CD8-positive, alpha-beta memory T cell (primary cell): ENCODE measurements at regions not wholly inside any gene's neighbourhood (a gene's known extent, or its start where the extent isn't known, plus 50 kb on each side); places are given as distances from the start of the nearest gene placed in this dataset.

Experiments
- CTCF ChIA-PET: fragments of 350-600 bp; sonication (Branson Sonifier 250); formaldehyde crosslinking; loops from one replicate; lab custom pipeline; 2021; ENCODE audit warnings: antibody characterized with exemption; lab: Charles Lee
- POLR2A ChIA-PET: fragments of 350-600 bp; sonication (Branson Sonifier 250); formaldehyde crosslinking; loops from one replicate; lab custom pipeline; 2021; ENCODE audit warnings: antibody characterized with exemption; lab: Charles Lee
- DNase-seq, 5 donors: peaks; one replicate each; pipeline versions ENCODE4 v3.0.0 to v3.0.0-alpha.2; 2020 to 2022; ENCODE audit warnings: mixed read lengths in 1 of 5
- H3K27ac ChIP-seq: one replicate; pipeline ENCODE4 v1.7.0; 2013; ENCODE audit warnings: low read depth, mild to moderate bottlenecking, low read length, moderate library complexity
- H3K27me3 ChIP-seq: 2 replicates; pipeline ENCODE4 v1.7.0; 2013; ENCODE audit warnings: low read length, mild to moderate bottlenecking; ENCODE audit not compliant: insufficient read depth, poor library complexity, severe bottlenecking
- H3K36me3 ChIP-seq: 2 replicates; pipeline ENCODE4 v1.7.0; 2013; ENCODE audit warnings: mild to moderate bottlenecking, low read length, moderate library complexity; ENCODE audit not compliant: insufficient read depth
- H3K4me1 ChIP-seq: 2 replicates; pipeline ENCODE4 v1.7.0; 2013; ENCODE audit warnings: mild to moderate bottlenecking, low read length, moderate library complexity; ENCODE audit not compliant: insufficient read depth
- H3K4me3 ChIP-seq: 2 replicates; pipeline ENCODE4 v1.7.0; 2013; ENCODE audit warnings: mild to moderate bottlenecking, low read length
- H3K9me3 ChIP-seq: 2 replicates; pipeline ENCODE4 v1.7.0; 2013; ENCODE audit warnings: mild to moderate bottlenecking, low read length
- H3K27ac Mint-ChIP-seq, 8 donors: one replicate each; pipeline ENCODE4 v1.8.0; 2020 to 2021; ENCODE audit warnings: mixed read lengths in 8 of 8, mild to moderate bottlenecking in 6 of 8, inconsistent platforms in 3 of 8, moderate library complexity in 3 of 8
- H3K27me3 Mint-ChIP-seq, 2 donors: one replicate each; pipeline ENCODE4 v1.8.0; 2020 to 2021; ENCODE audit warnings: mixed read lengths in 2 of 2, mild to moderate bottlenecking in 1 of 2, moderate library complexity in 1 of 2
- H3K36me3 Mint-ChIP-seq, 3 donors: one replicate each; pipeline ENCODE4 v1.8.0; 2020 to 2021; ENCODE audit warnings: mixed read lengths in 3 of 3, inconsistent platforms in 1 of 3, mild to moderate bottlenecking in 1 of 3
- H3K4me1 Mint-ChIP-seq, 3 donors: one replicate each; pipeline ENCODE4 v1.8.0; 2020 to 2021; ENCODE audit warnings: mixed read lengths in 3 of 3, inconsistent platforms in 1 of 3, mild to moderate bottlenecking in 1 of 3
- H3K4me3 Mint-ChIP-seq, 7 donors: one replicate each; pipeline ENCODE4 v1.8.0; 2020 to 2021; ENCODE audit warnings: mixed read lengths in 7 of 7, mild to moderate bottlenecking in 6 of 7, moderate library complexity in 4 of 7, inconsistent platforms in 2 of 7
- H3K9me3 Mint-ChIP-seq, 5 donors: one replicate each; pipeline ENCODE4 v1.8.0; 2020 to 2022; ENCODE audit warnings: mixed read lengths in 5 of 5, mild to moderate bottlenecking in 3 of 5, moderate library complexity in 2 of 5, inconsistent platforms in 1 of 5

- Histone ChIP-seq H3K36me3 (no peaks in the 10 kb centered on the region), H3K4me1 (no peaks in the 10 kb centered on the region), H3K27me3 (no peaks in the 10 kb centered on the region), H3K4me3 (no peak overlapping the region), H3K9me3 (no peaks in the 10 kb centered on the region), H3K27ac (no peak overlapping the region)
- H3K27ac Mint-ChIP-seq = no peak overlapping the region
- no peak overlapping the region for H3K4me3 Mint-ChIP-seq
- ChIA-PET CTCF (no interaction called here), POLR2A (no interaction called here)
- DNase-seq = no peak
- peaks cover 15 to 16% (median 15%) of the 10 kb centered on the region in 3 donors for H3K4me1 Mint-ChIP-seq
- peaks cover 0 to 6% (median 0%) of the 10 kb centered on the region in 3 donors for H3K36me3 Mint-ChIP-seq
- no peaks in the 10 kb centered on the region for H3K9me3 Mint-ChIP-seq
- peaks cover 0 to 4% of the 10 kb centered on the region in 2 donors for H3K27me3 Mint-ChIP-seq
Observed at GRCh38 chr13:99834246-99834645, 137.3 kb downstream of the ZIC5 start.

DNA sequence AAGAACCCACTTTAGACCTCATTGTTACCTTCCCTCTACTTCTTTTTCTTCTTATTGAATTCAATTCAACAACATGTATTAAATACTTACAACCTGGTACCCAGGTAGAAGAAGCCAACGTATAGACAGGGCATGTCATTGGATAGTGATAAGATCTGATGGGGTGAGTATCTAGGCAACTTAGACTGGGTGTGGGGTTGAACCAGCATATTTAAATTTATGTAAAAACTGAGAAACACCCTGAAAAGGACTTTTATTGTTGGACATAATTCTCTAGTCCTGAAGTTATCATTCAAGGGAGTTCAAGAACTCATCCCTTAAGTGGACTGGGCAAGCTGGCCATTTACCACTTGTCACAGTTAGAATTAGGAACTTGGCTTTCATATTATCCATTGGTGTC is 139.2 kb downstream of the ZIC5 start:
- Mint-ChIP-seq H3K27ac (no peak overlapping the region), H3K27me3 (peaks cover 0 to 4% of the 10 kb centered on the region in 2 donors), H3K36me3 (peaks cover 0 to 6% (median 0%) of the 10 kb centered on the region in 3 donors), H3K9me3 (no peaks in the 10 kb centered on the region), H3K4me1 (peaks cover 15 to 16% (median 15%) of the 10 kb centered on the region in 3 donors), H3K4me3 (no peak overlapping the region)
- no peaks in the 10 kb centered on the region for H3K9me3 ChIP-seq
- no peaks in the 10 kb centered on the region for H3K27me3 ChIP-seq
- H3K4me1 ChIP-seq = no peaks in the 10 kb centered on the region
- ChIA-PET POLR2A (interaction anchor here (1.3 kb wide), 1 partner anchor 14 kb away, joined by 4 read pairs; no protein-coding TSS in a partner anchor), CTCF (no interaction called here)
- no peak overlapping the region for H3K4me3 ChIP-seq
- DNase-seq = no peak
- H3K36me3 ChIP-seq = no peaks in the 10 kb centered on the region
- H3K27ac ChIP-seq = no peak overlapping the region

DNA sequence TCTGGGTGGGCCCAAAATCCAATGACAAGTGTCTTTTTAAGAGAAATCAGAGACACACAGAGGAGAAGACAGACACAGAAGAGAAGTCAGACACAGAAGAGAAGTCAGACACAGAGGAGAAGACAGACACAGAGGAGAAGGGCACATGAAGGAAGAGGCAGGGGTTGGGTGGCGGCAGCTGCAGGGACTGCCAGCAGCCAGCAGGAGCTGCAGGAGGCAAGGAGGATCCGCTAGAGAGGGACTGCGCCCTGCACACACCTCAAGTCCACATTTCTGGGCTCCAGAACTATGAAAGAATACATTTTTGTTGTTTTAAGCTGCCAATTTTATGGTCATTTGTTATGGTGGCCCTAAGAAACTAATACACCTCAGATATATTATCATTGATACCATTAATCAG is 140.6 kb downstream of the ZIC5 start:
- Mint-ChIP-seq H3K27ac (no peak overlapping the region), H3K9me3 (no peaks in the 10 kb centered on the region), H3K4me1 (peaks cover 15% of the 10 kb centered on the region in 3 donors), H3K4me3 (no peak overlapping the region), H3K27me3 (no peaks in the 10 kb centered on the region), H3K36me3 (peaks cover 0 to 11% (median 0%) of the 10 kb centered on the region in 3 donors)
- H3K27ac ChIP-seq = no peak overlapping the region
- H3K27me3 ChIP-seq = no peaks in the 10 kb centered on the region
- ChIA-PET CTCF (no interaction called here), POLR2A (interaction anchor here (1.3 kb wide), 1 partner anchor 13 kb away, joined by 4 read pairs; no protein-coding TSS in a partner anchor)
- no peaks in the 10 kb centered on the region for H3K36me3 ChIP-seq
- no peaks in the 10 kb centered on the region for H3K4me1 ChIP-seq
- no peaks in the 10 kb centered on the region for H3K9me3 ChIP-seq
- H3K4me3 ChIP-seq = no peak overlapping the region
- no peak for DNase-seq

DNA sequence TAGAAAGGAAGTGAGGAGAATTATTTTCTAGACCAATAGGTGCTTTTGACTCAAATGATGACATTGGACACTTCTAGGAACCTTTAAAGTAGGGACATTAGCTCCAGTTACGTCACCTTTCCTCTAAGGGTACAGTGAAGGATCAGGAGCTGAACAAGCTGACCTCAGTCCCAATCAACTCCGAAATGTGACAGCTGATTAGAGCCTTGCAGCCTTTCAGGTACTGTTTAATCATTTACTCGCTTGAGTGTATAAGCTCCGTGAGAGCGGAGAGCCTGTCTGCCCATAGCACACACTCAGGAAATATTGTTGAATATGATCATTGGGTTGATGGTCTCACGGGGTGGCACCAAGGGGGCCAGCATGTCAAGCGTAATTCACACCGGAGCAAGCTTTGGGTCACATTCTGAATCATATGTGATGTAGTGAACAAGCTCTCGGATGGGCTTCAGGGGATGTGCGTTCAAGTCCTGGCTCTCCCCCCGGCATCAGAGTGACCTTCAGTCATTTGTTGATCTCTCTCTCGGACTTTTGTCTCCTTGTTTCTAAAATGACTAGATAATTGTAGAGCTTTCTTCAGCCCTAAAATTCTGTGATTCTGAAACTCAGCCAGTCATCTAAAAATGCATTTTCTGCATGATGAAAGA is 141.9 kb downstream of the ZIC5 start:
- no peak overlapping the region for H3K27ac ChIP-seq
- H3K9me3 Mint-ChIP-seq = no peaks in the 10 kb centered on the region
- DNase-seq = no peak
- H3K36me3 ChIP-seq = no peaks in the 10 kb centered on the region
- no peak overlapping the region for H3K4me3 Mint-ChIP-seq
- CTCF ChIA-PET = no interaction called here
- H3K27me3 ChIP-seq = no peaks in the 10 kb centered on the region
- peak overlapping the region in 1 of 8 donors; percentile 14 for H3K27ac Mint-ChIP-seq
- H3K36me3 Mint-ChIP-seq = peaks cover 0 to 11% (median 0%) of the 10 kb centered on the region in 3 donors
- peaks cover 3 to 7% (median 3%) of the 10 kb centered on the region in 3 donors for H3K4me1 Mint-ChIP-seq
- H3K4me3 ChIP-seq = no peak overlapping the region
- no peaks in the 10 kb centered on the region for H3K9me3 ChIP-seq
- peaks cover 0 to 1% of the 10 kb centered on the region in 2 donors for H3K27me3 Mint-ChIP-seq
- no peaks in the 10 kb centered on the region for H3K4me1 ChIP-seq
- POLR2A ChIA-PET = no interaction called here

DNA sequence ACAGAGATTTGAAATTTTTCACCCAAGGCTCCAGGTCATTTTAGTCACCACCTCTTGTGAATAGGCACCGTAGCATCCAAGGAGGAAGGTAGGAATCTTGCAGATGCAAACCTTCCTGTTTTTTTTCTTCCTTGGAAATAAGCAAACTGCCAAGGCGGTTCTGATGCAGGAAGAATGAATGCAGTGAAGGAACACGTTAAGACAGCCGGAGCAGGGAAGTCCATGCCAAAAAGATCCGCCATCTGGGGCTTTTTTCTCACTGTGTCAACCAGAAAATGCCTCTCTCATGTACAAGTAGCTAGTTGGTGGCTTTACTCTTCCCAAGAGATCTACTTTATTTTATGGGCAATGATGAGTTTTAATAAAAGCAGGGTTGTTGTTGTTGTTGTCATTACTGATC is 142.4 kb downstream of the ZIC5 start:
- Mint-ChIP-seq H3K27me3 (peaks cover 0 to 1% of the 10 kb centered on the region in 2 donors), H3K36me3 (peaks cover 0 to 11% (median 2%) of the 10 kb centered on the region in 3 donors), H3K4me3 (no peak overlapping the region), H3K9me3 (no peaks in the 10 kb centered on the region), H3K4me1 (peaks cover 0 to 4% (median 0%) of the 10 kb centered on the region in 3 donors), H3K27ac (no peak overlapping the region)
- H3K9me3 ChIP-seq = no peaks in the 10 kb centered on the region
- no peak for DNase-seq
- H3K27ac ChIP-seq = no peak overlapping the region
- no peak overlapping the region for H3K4me3 ChIP-seq
- H3K27me3 ChIP-seq = no peaks in the 10 kb centered on the region
- H3K4me1 ChIP-seq = no peaks in the 10 kb centered on the region
- CTCF ChIA-PET = no interaction called here
- H3K36me3 ChIP-seq = no peaks in the 10 kb centered on the region
- POLR2A ChIA-PET = no interaction called here

GRCh38 chr13:99828735-99829134 is 142.8 kb downstream of the ZIC5 start:
- Mint-ChIP-seq H3K27ac (no peak overlapping the region), H3K4me3 (no peak overlapping the region), H3K4me1 (peaks cover 0 to 4% (median 0%) of the 10 kb centered on the region in 3 donors), H3K9me3 (no peaks in the 10 kb centered on the region), H3K27me3 (peaks cover 0 to 1% of the 10 kb centered on the region in 2 donors), H3K36me3 (peaks cover 0 to 11% (median 2%) of the 10 kb centered on the region in 3 donors)
- H3K4me1 ChIP-seq = no peaks in the 10 kb centered on the region
- no peak overlapping the region for H3K27ac ChIP-seq
- H3K4me3 ChIP-seq = no peak overlapping the region
- no peaks in the 10 kb centered on the region for H3K27me3 ChIP-seq
- DNase-seq = no peak
- H3K9me3 ChIP-seq = no peaks in the 10 kb centered on the region
- no peaks in the 10 kb centered on the region for H3K36me3 ChIP-seq
- POLR2A ChIA-PET = no interaction called here
- CTCF ChIA-PET = no interaction called here

GRCh38 chr13:99828123-99828522 is 143.4 kb downstream of the ZIC5 start:
- H3K9me3 Mint-ChIP-seq = no peaks in the 10 kb centered on the region
- H3K4me1 Mint-ChIP-seq = peaks cover 0 to 2% (median 0%) of the 10 kb centered on the region in 3 donors
- H3K27me3 Mint-ChIP-seq = peaks cover 0 to 1% of the 10 kb centered on the region in 2 donors
- H3K27ac Mint-ChIP-seq = peak overlapping the region in 1 of 8 donors; percentile 3
- Histone ChIP-seq H3K27ac (no peak overlapping the region), H3K36me3 (no peaks in the 10 kb centered on the region), H3K4me3 (no peak overlapping the region), H3K9me3 (no peaks in the 10 kb centered on the region), H3K27me3 (no peaks in the 10 kb centered on the region), H3K4me1 (no peaks in the 10 kb centered on the region)
- DNase-seq = no peak
- H3K4me3 Mint-ChIP-seq = no peak overlapping the region
- ChIA-PET POLR2A (no interaction called here), CTCF (interaction anchor here (1.3 kb wide), 1 partner anchor 10 kb away, joined by 5 read pairs; no protein-coding TSS in a partner anchor)
- H3K36me3 Mint-ChIP-seq = peaks cover 0 to 10% (median 2%) of the 10 kb centered on the region in 3 donors

DNA sequence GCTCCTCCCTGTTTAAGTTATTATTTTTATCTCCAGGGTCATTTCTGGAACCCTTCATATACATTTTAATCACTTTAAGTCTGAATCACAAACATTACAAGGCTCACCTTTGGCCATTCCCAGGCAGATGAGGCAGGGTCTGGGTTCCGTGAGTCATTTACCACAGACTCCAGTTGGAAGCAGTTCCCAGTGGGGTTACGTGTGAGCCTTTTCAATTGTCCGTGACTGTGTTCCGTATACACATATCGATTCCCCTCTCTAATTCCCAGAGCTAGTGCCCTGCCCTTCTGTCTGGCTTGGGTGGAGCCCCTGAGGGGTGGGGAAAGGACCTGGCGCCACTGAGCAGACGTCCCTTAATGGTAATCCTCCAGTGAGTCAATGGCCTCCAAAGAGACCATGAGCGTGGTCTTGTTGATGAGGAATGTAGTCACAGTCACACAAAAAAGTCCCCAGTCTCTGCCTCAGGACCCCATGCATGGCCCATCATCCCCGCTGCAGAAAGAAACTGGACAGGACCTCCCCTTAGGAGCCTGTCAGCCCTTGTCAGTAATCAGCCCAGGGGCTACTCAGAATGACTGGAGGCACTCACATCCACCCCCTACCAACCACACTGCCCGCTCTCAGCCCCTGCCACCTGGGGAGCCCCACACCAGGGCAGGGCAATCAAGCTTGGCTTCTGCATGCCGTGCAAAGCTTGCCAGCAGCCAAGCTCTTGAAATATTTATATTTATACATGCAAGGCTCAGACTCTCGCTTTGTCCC is 144.4 kb downstream of the ZIC5 start:
- H3K4me1 Mint-ChIP-seq = peaks cover 0 to 2% (median 0%) of the 10 kb centered on the region in 3 donors
- Histone ChIP-seq H3K27ac (no peak overlapping the region), H3K27me3 (no peaks in the 10 kb centered on the region), H3K4me3 (no peak overlapping the region), H3K4me1 (no peaks in the 10 kb centered on the region), H3K36me3 (no peaks in the 10 kb centered on the region), H3K9me3 (no peaks in the 10 kb centered on the region)
- peaks cover 0 to 3% (median 0%) of the 10 kb centered on the region in 5 donors for H3K9me3 Mint-ChIP-seq
- CTCF ChIA-PET = interaction anchor here (1.3 kb wide), 1 partner anchor 9 kb away, joined by 5 read pairs; no protein-coding TSS in a partner anchor
- H3K4me3 Mint-ChIP-seq = no peak overlapping the region
- POLR2A ChIA-PET = no interaction called here
- no peak for DNase-seq
- peak overlapping the region in 1 of 8 donors; percentile 58 for H3K27ac Mint-ChIP-seq
- H3K36me3 Mint-ChIP-seq = peaks cover 0 to 10% (median 2%) of the 10 kb centered on the region in 3 donors
- H3K27me3 Mint-ChIP-seq = peaks cover 0 to 1% of the 10 kb centered on the region in 2 donors
